Activated CD4-positive, alpha-beta T cell treated with anti-CD3 and anti-CD28 coated beads for 24 hours (primary cell): ENCODE measurements at regions not wholly inside any gene's neighbourhood (a gene's known extent, or its start where the extent isn't known, plus 50 kb on each side); places are given as distances from the start of the nearest gene placed in this dataset.

Source experiments
- DNase-seq, 2 donors: peaks; one replicate each; pipeline ENCODE4 v3.0.0-alpha.2; 2020; ENCODE audit warnings: low read depth in 2 of 2

GRCh38 chr4:180103794-180104193 is 2139.4 kb upstream of the TENM3 start:
- no peak for DNase-seq

- no peak for DNase-seq
Observed at GRCh38 chr4:180105362-180105761, 2137.8 kb upstream of the TENM3 start.

- no peak for DNase-seq
Observed at GRCh38 chr4:180106122-180106521, 2137.1 kb upstream of the TENM3 start.

- no peak for DNase-seq
Observed at GRCh38 chr4:180106997-180107396, 2136.2 kb upstream of the TENM3 start.

- DNase-seq: no peak
Observed at GRCh38 chr4:180116840-180117239, 2126.4 kb upstream of the TENM3 start.

GRCh38 chr4:180120068-180120467 is 2123.1 kb upstream of the TENM3 start:
- DNase-seq: no peak

GRCh38 chr4:180134091-180134866 is 2108.9 kb upstream of the TENM3 start:
- no peak for DNase-seq

- DNase-seq: no peak
Observed at GRCh38 chr4:180141734-180142133, 2101.5 kb upstream of the TENM3 start.

GRCh38 chr4:180148737-180149136 is 2094.5 kb upstream of the TENM3 start:
- DNase-seq: no peak

GRCh38 chr4:180150818-180151217 is 2092.4 kb upstream of the TENM3 start:
- DNase-seq: no peak

- DNase-seq: no peak
Observed at GRCh38 chr4:180152831-180153230, 2090.4 kb upstream of the TENM3 start.

GRCh38 chr4:180153587-180153986 is 2089.6 kb upstream of the TENM3 start:
- no peak for DNase-seq

- no peak for DNase-seq
Observed at GRCh38 chr4:180156684-180157083, 2086.5 kb upstream of the TENM3 start.

- DNase-seq: no peak
Observed at GRCh38 chr4:180160195-180160983, 2082.8 kb upstream of the TENM3 start.

GRCh38 chr4:180164799-180165198 is 2078.4 kb upstream of the TENM3 start:
- DNase-seq: no peak

GRCh38 chr4:180169394-180169793 is 2073.8 kb upstream of the TENM3 start:
- DNase-seq: no peak

GRCh38 chr4:180169966-180170365 is 2073.2 kb upstream of the TENM3 start:
- no peak for DNase-seq

GRCh38 chr4:180179146-180179545 is 2064.1 kb upstream of the TENM3 start:
- DNase-seq: no peak

GRCh38 chr4:180189666-180190065 is 2053.5 kb upstream of the TENM3 start:
- no peak for DNase-seq

- no peak for DNase-seq
Observed at GRCh38 chr4:180190382-180190781, 2052.8 kb upstream of the TENM3 start.

GRCh38 chr4:180197471-180197870 is 2045.7 kb upstream of the TENM3 start:
- no peak for DNase-seq

GRCh38 chr4:180203349-180203748 is 2039.9 kb upstream of the TENM3 start:
- no peak for DNase-seq

- DNase-seq: no peak
Observed at GRCh38 chr4:180205276-180205675, 2037.9 kb upstream of the TENM3 start.
